ENCODE measurements at regions not wholly inside any gene's neighbourhood (a gene's known extent, or its start where the extent isn't known, plus 50 kb on each side); places are given as distances from the start of the nearest gene placed in this dataset.

DNA sequence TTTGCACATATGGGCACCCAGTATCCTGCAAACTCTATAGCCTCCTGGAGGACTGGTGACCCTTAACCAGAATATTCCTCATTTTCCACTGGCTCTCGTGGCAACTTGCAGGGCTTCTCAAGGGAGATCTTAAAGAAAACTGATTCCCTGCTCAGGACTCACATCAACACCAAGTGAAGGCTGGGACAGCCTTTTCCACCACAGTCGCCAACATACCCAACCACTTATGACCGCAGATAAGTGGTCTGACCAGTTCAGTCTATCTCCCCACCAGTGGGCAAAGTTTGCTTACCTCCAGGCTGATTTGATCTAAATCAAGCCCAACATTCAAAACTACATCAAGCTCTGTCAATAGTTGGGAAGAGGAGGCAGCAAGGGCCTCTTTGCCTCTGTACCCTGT is 289.3 kb upstream of the GATB start:
- TF ChIP-seq, protein P1, sequence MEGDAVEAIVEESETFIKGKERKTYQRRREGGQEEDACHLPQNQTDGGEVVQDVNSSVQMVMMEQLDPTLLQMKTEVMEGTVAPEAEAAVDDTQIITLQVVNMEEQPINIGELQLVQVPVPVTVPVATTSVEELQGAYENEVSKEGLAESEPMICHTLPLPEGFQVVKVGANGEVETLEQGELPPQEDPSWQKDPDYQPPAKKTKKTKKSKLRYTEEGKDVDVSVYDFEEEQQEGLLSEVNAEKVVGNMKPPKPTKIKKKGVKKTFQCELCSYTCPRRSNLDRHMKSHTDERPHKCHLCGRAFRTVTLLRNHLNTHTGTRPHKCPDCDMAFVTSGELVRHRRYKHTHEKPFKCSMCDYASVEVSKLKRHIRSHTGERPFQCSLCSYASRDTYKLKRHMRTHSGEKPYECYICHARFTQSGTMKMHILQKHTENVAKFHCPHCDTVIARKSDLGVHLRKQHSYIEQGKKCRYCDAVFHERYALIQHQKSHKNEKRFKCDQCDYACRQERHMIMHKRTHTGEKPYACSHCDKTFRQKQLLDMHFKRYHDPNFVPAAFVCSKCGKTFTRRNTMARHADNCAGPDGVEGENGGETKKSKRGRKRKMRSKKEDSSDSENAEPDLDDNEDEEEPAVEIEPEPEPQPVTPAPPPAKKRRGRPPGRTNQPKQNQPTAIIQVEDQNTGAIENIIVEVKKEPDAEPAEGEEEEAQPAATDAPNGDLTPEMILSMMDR (IDR thresholded peaks at IDR 0.05; ENCODE audit: poor library complexity), result no peak
- TF ChIP-seq EZH2 (IDR thresholded peaks at IDR 0.05; ENCODE audit: borderline replicate concordance), result no peak

Data from hepatocyte (in vitro differentiated cells).